ENCODE measurements at regions not wholly inside any gene's neighbourhood (a gene's known extent, or its start where the extent isn't known, plus 50 kb on each side); places are given as distances from the start of the nearest gene placed in this dataset.
"Not testable (repeated sequence)": the region's sequence is repeated elsewhere in the genome, so short reads cannot be mapped to it uniquely, and the experiment has no call there.

DNA sequence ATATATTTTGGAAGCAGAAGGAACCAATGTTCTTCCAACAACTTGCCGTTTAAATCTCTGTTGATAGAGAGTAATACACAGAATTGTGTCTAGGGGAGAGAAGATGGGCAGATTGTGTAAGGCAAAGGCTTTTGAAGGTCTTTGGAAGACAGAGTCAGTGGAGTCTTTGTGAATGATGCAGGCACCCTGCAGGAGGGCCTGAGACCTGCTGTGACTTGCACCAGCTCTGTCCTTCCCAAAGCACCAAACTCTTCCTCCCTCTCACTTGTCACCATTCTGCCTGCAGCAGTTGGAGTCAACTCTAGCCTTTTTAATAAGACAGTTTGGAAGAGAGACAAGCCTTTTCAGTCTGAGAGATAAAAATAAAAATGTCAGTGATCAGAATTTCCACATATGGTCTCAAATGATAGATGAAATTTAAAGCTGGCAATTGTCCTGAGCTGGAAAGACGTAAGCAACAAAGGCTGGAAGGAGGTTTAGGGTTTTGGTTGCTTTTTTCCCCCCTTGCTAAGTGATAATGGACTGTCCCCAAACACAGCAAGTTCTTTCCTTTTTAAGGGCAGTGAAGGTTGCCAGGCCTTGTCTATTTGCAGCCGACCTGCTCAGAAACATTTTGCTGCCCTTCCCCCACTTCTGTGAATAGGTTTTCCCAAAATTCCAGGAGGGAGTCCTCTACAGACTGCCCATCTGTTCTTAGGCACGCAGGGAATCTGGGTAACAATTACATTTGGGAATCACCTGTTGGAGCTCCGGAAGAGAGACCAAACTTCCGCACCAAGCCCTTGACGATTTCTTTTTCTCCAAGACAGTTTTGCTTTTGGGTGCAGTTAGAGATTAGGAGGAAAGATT lies 103.0 kb upstream of the NTF3 start:
- DNase-seq, result no peak

DNA sequence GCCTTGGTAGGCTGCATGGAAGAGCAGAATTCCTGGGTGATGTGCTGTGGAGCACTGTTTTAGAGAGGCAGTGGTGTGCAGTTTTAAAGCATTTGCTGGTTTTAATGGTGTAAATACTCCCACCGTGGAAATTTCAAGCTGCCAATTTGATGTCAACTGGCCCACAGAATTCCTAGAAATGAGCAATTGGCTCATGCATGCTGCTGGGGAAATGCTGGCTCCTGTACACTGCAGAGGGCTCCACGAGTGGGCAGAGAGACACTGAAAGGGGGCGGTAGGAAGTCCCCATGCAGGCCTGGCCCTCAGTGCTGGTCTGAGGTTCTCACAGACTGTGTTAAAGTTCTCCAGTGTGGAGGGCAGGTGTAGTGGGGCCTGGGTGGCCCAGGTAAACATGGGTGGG lies 99.4 kb upstream of the NTF3 start:
- no peak for DNase-seq

DNA sequence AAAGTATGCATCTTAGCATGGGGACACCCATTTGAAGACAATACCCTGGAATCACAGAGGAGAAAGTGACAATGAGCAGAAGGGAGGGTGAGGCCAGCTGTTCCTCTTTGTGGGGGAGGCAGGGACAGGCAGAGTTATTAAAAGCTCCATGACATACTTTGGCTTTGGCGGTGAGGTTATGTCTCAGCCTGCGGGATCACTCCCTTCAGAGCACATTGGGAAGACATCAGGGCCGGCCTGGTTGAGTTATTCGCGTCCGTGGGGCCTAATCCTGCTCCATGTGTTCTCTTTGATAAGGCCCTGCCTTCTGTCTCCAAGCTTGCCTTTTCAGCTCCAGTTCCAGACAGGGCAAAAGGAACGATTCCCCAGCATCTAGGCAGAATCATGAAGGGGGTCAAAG lies 98.8 kb upstream of the NTF3 start:
- no peak for DNase-seq

DNA sequence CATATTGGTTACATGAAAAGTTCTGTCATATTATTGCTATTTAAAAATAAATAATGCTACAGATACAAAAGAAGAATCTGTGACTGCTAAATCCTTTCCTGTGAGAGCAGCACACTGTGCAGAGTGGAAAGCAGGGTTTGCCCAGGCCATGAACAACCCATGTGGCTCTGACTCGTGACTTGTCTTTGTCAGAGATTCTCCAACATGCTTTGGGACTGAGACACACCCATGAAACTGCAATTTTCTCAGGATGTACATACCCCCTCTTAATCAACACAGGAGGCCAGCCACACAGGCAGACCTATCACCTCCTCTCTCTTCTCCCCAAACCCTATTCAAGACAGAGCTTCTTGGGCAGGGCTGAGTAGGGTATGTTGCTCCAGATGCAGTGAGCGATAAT lies 96.8 kb upstream of the NTF3 start:
- DNase-seq, result no peak

DNA sequence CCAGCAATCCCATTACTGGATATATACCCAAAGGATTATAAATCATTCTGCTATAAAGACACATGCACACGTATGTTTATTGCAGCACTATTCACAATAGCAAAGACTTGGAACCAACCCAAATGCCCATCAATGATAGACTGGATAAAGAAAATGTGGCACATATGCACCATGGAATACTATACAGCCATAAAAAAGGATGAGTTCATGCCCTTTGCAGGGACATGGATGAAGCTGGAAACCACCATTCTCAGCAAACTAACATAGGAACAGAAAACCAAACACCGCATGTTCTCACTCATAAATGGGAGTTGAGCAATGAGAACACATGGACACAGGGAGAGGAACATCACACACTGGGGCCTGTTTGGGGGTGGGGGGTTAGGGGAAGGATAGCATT lies 90.8 kb upstream of the NTF3 start:
- not testable (repeated sequence) for DNase-seq

DNA sequence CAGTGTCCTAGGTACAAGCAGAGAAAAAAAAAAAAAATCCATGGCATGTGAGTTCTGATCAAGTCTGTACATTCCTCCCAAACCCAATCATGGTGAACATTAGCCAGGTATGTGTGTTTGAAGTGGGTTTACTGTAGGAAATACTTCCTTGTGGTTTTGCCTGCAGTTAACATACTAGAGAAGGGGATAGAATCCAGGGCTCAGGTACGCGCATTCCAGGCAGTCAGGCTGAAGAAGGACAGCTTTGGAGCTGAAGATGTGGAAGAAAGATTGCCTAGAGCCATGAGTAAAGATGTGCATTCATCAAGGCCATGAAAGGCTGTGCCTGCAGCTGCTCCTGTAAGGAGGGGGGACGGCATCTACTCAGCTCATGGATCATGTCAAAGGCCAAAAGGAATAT lies 88.2 kb upstream of the NTF3 start:
- no peak for DNase-seq

DNA sequence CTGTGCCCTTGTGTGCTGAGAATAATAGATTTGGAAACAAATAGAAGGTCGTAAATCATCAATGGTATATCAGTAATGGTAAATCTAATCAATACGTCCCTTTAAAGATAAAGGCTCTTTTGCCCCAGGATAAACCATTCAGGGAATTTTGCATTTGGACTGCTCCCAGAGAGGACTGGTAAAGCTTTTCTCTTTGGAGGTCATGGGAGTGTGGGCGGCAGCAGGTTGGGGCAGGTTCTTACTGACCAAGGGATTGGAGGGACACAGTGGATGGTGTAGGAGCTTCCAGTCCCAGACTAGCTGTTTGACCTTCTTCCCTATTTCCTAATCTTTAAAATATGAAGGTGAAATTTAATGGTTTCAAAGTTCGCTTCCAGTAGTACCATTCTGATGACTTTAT lies 87.8 kb upstream of the NTF3 start:
- no peak for DNase-seq

DNA sequence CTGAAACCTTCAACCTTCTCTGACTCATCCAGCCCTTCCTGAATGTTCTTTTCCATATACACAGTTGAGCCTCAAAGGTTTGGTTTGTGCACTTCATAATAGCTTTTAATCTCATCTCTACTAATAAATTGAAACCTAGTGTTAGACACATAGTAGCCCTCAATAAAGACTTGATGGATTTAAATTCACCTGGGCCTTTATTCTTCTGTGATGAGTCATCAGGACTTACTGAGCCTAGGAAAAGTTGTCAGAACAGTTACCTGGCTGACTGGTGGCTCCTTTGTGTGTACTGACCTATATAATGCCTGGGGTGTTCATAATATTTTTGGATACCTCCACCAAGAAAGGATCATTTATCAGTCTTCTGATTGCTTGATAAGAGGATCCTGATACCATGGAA lies 86.4 kb upstream of the NTF3 start:
- DNase-seq, result no peak

DNA sequence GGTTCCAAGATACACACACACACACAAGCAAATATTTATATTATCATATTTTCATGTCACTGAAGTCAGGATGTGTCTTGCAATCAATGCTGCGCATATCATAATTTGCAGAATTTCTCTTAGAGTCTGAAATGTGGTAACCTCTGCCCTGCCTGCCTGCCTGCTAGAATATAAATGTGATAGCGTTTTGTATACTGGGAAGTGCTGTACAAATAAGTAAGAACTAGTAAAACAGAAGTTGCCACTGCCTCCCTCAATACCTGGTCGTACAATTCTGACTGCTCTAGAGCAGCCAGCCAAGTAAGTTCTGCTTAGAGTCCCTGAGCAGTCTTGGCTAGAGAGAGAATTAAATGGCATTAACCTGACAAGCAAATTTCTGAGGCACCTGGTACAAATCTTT lies 83.9 kb upstream of the NTF3 start:
- no peak for DNase-seq

DNA sequence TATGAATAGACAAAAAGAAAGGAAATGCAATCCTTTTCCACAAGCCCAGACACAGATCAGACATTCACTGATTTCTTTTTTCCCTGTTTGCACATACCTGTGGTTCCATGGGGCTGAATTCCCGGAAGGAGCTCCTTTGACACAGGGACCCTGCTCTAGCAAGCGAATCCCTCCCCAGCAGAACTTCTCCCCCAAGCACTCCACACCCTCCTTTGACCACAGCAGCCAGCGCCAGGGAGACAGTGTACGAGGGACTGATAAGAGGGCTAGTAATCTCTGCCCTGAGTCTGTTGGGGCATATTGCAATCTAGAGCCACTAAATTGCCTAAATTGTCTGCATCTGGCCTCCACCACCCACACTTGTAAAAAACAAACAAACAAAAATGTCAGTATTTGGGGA lies 83.4 kb upstream of the NTF3 start:
- no peak for DNase-seq

DNA sequence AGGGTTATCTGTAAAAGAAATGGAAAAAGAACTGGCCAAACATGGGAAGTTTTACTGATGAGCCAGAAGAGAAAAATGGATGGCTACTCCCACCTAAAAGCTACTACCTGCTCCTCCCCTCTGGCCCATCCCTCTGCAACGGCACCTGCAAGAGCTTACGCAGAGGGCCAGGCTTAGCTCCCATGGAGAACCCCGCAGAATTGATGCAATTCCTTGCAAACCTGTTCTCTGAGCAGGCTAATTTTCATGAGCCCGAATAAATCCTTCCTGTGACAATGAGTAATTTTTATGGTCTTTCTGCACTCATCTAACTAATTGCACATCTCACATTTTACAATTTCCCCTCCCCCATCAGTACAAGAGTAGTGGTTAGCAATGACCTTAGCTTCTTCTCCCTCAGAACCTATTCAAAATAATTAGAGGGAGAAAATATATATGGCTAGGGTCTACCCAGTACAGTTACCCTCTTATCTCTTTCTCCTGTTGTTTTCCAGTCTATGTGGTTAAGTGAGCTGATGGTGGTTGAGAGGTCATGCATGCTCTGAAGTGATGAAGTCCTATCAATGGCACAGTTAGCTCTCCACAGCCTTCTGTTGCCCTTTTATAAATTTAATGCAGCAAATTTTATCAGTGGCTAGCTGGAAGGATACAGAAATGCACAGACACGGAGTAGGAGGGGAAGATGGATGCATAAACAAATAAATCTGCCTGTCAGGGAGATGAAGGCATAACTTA lies 67.7 kb upstream of the NTF3 start:
- DNase-seq, result no peak

DNA sequence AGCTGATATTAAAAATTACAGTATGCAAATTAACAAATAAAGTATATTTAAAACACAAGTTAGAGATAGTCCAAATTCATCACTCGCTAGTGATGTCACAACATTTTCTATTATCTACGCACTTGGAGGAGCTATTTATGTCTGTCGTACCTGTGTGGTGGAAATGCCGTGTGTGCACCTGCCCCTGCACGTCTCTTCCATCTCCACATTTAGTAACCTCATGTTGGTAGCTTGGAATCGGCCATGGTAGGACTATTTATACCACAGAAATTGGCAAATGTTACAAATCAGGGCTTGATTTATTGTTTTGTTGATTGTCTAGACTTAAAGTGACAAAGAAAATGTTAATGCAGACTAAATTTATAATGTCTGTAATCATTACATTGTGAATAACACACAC lies 62.6 kb upstream of the NTF3 start:
- DNase-seq, result no peak

DNA sequence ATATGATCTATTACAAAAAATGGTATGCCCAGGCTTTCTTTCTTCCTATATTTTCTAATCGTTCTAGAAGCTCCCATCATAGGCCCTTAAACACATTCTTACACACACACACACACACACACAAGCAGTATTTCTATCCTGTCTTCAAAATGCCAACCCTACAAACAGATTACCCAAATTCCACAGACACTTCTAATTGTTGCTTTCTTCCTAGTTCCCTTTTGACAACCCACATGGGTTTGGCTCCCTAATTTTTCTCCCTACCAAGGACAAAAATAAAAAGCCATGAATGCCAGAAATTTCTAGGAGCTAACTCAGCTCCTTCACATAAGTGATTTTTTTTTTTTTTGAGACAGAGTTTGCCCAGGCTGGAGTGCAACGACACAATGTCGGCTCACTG lies 60.3 kb upstream of the NTF3 start:
- no peak for DNase-seq

DNA sequence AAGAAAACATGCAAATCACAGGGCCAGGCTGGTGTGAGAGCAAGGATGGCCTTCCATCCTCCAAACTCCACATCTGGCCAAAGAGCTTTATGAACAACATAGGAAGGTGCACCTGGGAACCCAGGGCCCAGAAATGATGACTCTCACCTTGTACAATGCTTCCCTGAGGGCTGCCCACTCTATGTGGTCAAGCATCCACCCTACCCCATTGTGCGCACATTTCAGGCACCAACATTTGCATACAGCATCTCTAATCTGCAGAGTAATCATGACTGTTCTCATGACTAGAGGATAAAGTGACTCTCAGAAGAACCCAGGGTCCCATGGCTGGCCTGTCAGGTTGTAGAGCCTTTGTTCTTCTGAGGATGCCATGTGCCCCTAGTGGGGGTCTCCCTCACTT lies 57.2 kb upstream of the NTF3 start:
- DNase-seq, result no peak

DNA sequence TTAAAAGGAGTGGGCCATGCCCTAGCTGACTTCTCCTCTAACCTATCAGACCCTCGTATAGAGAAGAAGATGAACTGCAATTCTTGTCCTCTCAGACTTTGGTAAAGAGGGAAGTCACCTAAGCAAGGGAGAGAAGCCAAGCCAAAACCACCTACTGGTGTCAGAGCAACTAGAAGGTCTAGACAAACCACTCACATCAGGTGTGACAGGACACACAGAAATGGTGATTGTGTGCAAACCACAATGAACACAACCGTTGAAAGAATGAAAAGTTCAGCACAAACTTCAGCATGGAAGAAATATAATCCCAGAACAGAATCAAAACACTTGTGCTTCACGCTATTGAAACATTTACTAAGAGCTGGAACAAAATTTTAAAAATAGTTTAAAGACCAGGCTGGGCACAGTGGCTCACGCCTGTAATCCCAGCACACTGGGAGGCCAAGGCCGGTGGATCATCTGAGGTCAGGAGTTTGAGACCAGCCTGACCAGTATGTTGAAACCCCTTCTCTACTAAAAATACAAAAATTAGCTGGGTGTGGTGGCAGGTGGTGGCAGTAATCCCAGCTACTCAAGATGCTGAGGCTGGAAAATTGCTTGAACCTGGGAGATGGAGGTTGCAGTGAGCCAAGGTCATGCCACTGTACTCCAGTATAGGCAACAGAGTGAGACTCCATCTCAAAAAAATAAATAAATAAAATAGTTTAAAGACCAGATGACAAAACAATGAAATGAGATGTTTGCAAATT lies 56.2 kb upstream of the NTF3 start:
- no peak for DNase-seq

DNA sequence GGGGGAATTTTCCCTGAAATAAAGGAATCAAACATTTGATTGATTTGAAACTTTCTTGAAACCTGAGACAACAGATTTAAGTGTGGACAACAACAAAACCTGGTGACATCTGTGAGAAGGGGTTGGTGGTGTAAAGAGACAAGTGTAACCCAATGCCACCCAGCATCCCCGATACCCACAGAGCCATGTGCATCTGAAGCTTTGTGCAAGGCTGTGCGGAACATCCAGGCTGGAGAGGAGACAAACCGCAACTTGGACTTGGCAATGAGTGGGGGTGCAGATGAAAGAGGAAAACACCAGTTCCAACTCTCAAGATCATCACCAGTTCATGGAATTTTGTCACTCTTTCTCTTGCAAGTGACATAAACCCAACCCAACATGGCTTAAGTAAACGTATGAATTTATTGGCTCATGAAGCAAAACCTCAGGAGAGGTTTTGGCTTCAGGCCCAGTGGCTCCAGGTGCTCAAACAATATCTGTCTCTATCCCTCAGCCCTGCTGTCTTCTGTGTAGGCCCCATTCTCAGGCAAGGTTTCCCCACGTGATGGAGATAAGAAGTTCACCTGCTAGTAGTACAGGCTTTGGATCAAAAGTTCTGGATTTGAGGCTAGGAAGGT lies 55.2 kb upstream of the NTF3 start:
- no peak for DNase-seq

DNA sequence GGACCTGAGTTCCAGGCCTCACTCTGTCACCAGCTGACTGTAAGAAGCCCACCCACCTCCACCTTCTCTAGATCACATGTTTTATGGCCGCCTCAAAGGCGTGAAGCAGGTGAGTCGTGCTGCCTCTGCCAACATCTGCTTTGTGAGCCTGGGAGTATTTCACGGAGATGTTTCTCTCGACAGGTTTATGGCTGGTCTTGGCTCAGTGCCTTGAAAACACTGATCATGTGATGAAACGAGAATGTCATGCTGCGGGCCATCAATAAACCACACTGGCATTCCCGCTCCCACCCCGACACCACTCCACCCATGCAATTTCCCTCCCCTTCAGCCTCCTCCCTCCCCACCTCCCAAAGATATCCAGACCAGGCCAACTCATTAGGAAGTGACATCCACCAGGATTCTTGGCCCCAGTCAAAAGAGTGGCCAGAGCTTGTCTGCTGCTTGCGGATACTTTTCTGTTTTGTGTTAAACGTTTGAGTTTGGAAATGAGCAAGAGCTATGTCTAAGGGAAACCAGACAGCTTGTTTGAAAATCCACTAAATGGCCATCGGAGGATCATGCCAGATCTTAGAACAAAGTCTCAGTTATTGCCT lies 53.8 kb upstream of the NTF3 start:
- no peak for DNase-seq

DNA sequence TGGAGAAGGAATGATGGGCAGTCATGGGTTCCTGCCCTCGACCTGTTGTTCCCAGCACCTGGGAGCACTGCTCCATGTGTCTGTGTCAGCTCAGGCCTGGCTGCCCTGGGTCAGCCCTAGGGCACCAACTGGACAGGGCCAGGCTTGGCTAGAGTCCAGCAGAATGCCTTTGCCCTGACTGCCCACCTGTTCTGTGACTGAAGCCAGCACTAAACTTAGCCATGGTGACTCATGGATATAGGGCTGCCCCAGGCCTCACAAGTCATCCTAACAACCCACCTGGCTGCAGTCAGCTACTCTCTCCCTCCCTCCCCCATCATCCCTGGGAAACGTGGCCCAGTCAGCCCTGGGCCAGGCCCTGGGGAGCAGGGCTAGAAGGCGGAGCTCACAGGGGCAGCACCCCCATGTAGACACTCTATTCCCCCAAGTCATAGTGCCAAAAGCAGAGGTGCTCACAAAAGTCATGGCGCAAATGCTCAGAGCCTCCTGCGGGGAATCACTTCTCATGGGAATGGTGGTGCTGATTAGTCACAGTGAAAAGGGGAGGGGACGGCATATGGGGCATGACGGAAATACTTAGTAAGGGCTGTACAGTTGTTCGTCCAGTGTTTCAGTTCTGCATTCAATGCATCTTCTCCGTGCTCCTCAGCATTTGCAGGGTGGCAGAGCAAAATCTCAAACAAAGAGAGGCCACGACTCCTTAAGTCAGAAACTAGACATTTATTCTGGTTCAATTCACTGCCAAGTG lies 52.0 kb upstream of the NTF3 start:
- DNase-seq, result no peak

Measured in CD4-positive, alpha-beta T cell treated with Interleukin-17A for 1 hour (primary cell).